ENCODE measurements at regions not wholly inside any gene's neighbourhood (a gene's known extent, or its start where the extent isn't known, plus 50 kb on each side); places are given as distances from the start of the nearest gene placed in this dataset.
"Not testable (repeated sequence)": the region's sequence is repeated elsewhere in the genome, so short reads cannot be mapped to it uniquely, and the experiment has no call there.

DNA sequence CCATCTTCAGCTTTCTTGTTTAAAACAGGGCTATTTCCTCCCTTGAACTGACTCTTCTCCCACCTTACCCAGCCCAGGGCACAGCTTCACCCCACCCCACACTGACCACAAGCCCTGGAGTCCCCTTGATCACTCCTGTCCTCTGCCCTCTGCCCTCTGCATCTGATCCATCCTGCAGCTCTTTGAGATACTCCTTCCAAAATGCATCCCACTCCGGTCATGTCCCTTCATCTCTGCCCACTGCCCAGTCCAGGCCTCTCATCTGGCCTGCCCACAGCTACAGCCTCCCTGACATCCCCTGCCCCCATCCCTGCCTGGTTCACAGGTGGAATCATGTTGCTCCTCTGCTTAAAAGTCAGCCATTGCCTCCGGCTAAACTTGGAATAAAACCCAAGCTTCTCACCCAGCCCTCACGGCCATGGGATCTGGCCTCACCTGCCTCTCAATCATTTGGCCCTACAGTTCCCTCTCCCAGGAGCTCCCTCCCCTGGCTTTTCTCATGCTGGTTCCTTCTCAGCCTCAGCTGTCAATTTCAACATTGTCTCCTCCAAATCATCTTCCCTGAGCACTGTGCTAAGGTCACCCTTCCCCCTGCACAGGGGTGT is 202.0 kb downstream of the MATN1 start:
- no peak for DNase-seq (ENCODE audit: low spot score in 2 of 2)
- WGBS, 2 donors, result 70 to 84% methylated on average over 3 of the region's 3 CpGs
- TF ChIP-seq POLR2A (IDR thresholded peaks at IDR 0.05), result no peak

GRCh38 chr1:30520476-30520875 is 202.9 kb downstream of the MATN1 start:
- no peak for TF ChIP-seq EP300 (IDR thresholded peaks at IDR 0.05)
- no peak for TF ChIP-seq CTCF (IDR thresholded peaks at IDR 0.05)
- TF ChIP-seq POLR2A (IDR thresholded peaks at IDR 0.05), result no peak
- no peaks in the 10 kb centered on the region for H3K36me3 ChIP-seq
- H3K4me1 ChIP-seq, result peaks cover 0 to 9% (median 0%) of the 10 kb centered on the region in 4 donors
- H3K9me3 ChIP-seq, result no peaks in the 10 kb centered on the region
- H3K4me3 ChIP-seq, result no peak overlapping the region
- 54 to 66% methylated on average over 2 of the region's 2 CpGs for WGBS, 2 donors
- no peak for DNase-seq (ENCODE audit: low spot score in 2 of 2)
- H3K27ac ChIP-seq, result no peak overlapping the region
- no peaks in the 10 kb centered on the region for H3K27me3 ChIP-seq

More for the DNA sequence above, 202.0 kb downstream of the MATN1 start:
- no peak overlapping the region for H3K4me3 ChIP-seq
- no peaks in the 10 kb centered on the region for H3K36me3 ChIP-seq
- no peaks in the 10 kb centered on the region for H3K9me3 ChIP-seq
- peaks cover 0 to 9% (median 0%) of the 10 kb centered on the region in 4 donors for H3K4me1 ChIP-seq
- peak overlapping the region in 1 of 4 donors; percentile 69 for H3K27ac ChIP-seq
- H3K27me3 ChIP-seq, result peaks cover 0 to 4% of the 10 kb centered on the region in 2 donors

DNA sequence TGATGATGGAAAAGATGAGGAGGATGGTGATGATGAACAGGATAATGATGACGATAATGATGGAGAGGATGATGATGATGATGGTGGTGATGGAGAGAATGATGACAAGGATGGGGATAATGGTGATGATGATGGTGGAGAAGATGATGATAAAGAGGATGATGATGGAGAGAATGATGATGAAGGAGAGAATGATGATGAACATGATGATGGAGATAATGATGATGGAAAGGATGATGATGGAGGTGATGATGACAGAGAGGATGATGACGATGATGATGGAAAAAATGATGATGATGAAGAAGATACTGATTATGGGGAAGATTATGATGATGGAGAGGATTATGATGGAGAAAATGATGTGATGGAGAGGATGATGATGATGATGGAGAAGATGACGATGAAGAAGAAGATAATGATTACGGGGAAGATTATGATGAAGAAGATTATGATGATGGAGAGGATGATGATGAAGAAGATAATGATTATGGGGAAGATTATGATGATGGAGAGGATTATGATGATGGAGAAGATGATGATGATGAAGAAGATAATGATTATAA is 204.1 kb downstream of the MATN1 start:
- Histone ChIP-seq H3K9me3 (no peaks in the 10 kb centered on the region), H3K27ac (no peak overlapping the region), H3K4me1 (peaks cover 0 to 6% (median 0%) of the 10 kb centered on the region in 4 donors), H3K27me3 (no peaks in the 10 kb centered on the region), H3K36me3 (no peaks in the 10 kb centered on the region), H3K4me3 (no peak overlapping the region)
- DNase-seq (ENCODE audit: low spot score in 2 of 2), result no peak
- TF ChIP-seq CTCF (IDR thresholded peaks at IDR 0.05), result no peak
- no peak for TF ChIP-seq POLR2A (IDR thresholded peaks at IDR 0.05)
- TF ChIP-seq EP300 (IDR thresholded peaks at IDR 0.05), result no peak
- WGBS, 2 donors, result 71 to 94% methylated on average over 4 of the region's 4 CpGs

DNA sequence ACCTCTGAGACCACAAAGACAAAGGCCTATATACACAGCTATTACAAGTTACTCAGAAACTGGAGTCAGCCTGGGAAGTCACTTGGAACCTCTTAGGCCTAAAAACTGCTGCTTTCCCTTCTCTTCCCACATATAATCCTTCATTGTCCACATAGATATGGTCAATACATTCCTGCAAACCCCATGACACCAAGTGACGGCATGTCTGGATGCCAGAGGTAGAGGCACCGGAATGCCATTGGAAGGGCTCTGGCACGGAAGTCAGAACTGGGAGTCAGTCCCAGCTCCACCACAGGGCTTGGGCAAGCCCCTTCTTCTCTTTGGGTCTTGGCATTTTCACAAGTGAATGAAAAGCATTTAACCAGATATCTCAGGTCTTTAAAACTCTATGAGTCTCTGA is 204.7 kb downstream of the MATN1 start:
- Histone ChIP-seq H3K36me3 (no peaks in the 10 kb centered on the region), H3K4me1 (peaks cover 0 to 6% (median 0%) of the 10 kb centered on the region in 4 donors), H3K27me3 (no peaks in the 10 kb centered on the region), H3K4me3 (no peak overlapping the region), H3K27ac (no peak overlapping the region), H3K9me3 (no peaks in the 10 kb centered on the region)
- WGBS, 2 donors, result 77 to 80% methylated on average over 3 of the region's 3 CpGs
- DNase-seq (ENCODE audit: low spot score in 2 of 2), result no peak
- no peak for TF ChIP-seq CTCF (IDR thresholded peaks at IDR 0.05)
- no peak for TF ChIP-seq POLR2A (IDR thresholded peaks at IDR 0.05)
- TF ChIP-seq EP300 (IDR thresholded peaks at IDR 0.05), result no peak

DNA sequence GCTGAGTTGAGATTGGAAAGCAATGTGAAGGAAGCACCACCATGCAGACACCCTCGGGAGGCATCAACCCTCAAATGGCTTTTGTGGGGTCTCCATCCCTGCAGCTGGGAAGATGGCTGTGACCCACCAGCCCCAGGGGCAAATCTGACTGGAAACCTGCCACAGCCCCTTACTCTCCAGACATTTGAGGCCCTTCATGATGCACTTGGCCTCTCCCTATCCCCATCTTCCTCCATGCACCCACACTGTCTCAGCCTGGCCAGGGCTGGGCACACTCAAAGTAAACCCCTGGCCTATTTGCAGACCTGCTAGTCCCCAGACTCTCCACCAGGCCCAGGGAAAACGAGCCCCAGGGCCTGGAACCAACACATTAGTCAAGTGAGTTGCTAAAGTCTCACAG is 205.2 kb downstream of the MATN1 start:
- 72 to 73% methylated on average over 2 of the region's 2 CpGs for WGBS, 2 donors
- no peak for TF ChIP-seq EP300 (IDR thresholded peaks at IDR 0.05)
- no peak for TF ChIP-seq POLR2A (IDR thresholded peaks at IDR 0.05)
- no peak for TF ChIP-seq CTCF (IDR thresholded peaks at IDR 0.05)
- Histone ChIP-seq H3K36me3 (no peaks in the 10 kb centered on the region), H3K9me3 (no peaks in the 10 kb centered on the region), H3K27me3 (no peaks in the 10 kb centered on the region), H3K4me3 (no peak overlapping the region), H3K27ac (no peak overlapping the region), H3K4me1 (peaks cover 0 to 6% (median 0%) of the 10 kb centered on the region in 4 donors)
- no peak for DNase-seq (ENCODE audit: low spot score in 2 of 2)

GRCh38 chr1:30517666-30518065 is 205.7 kb downstream of the MATN1 start:
- H3K4me3 ChIP-seq; DNase-seq (ENCODE audit: low spot score in 2 of 2): not testable (repeated sequence)
- WGBS, 2 donors, result 83 to 86% methylated on average over 6 of the region's 6 CpGs

GRCh38 chr1:30517241-30517640 is 206.1 kb downstream of the MATN1 start:
- not testable (repeated sequence) for H3K27me3 ChIP-seq; DNase-seq (ENCODE audit: low spot score in 2 of 2); H3K27ac ChIP-seq; H3K9me3 ChIP-seq; H3K4me3 ChIP-seq; H3K36me3 ChIP-seq; H3K4me1 ChIP-seq
- WGBS, 2 donors, result 73 to 84% methylated on average over 7 of the region's 7 CpGs

More at GRCh38 chr1:30517666-30518065, 205.7 kb downstream of the MATN1 start:
- H3K27ac ChIP-seq, H3K4me1 ChIP-seq, H3K27me3 ChIP-seq, H3K9me3 ChIP-seq, H3K36me3 ChIP-seq: not testable (repeated sequence)
